GM18502 (cell line): ENCODE measurements at regions not wholly inside any gene's neighbourhood (a gene's known extent, or its start where the extent isn't known, plus 50 kb on each side); places are given as distances from the start of the nearest gene placed in this dataset.
A peak's percentile ranks its signal among the peaks of the same experiment; 100 is the strongest.

ENCODE experiments used
- ATAC-seq: cut with Tn5 transposase; IDR thresholded peaks from one replicate; pipeline ENCODE4 v1.9.1; 2021; ENCODE audit warnings: mild to moderate bottlenecking; ENCODE audit not compliant: unreplicated experiment, poor library complexity

GRCh38 chr4:117425636-117426035, 340.3 kb upstream of the TRAM1L1 start:
- no peak for ATAC-seq

- no peak for ATAC-seq
Measured at GRCh38 chr4:117428536-117428935, 343.2 kb upstream of the TRAM1L1 start.

- no peak for ATAC-seq
Measured at GRCh38 chr4:117429061-117429460, 343.7 kb upstream of the TRAM1L1 start.

GRCh38 chr4:117429506-117429905, 344.1 kb upstream of the TRAM1L1 start:
- ATAC-seq: no peak

GRCh38 chr4:117434424-117434823, 349.0 kb upstream of the TRAM1L1 start:
- ATAC-seq: no peak

- ATAC-seq: peak; percentile 70
Measured at GRCh38 chr4:117447925-117448324, 362.5 kb upstream of the TRAM1L1 start.

GRCh38 chr4:117455088-117455487, 369.7 kb upstream of the TRAM1L1 start:
- no peak for ATAC-seq

GRCh38 chr4:117466388-117466787, 381.0 kb upstream of the TRAM1L1 start:
- no peak for ATAC-seq

GRCh38 chr4:117467404-117467803, 382.0 kb upstream of the TRAM1L1 start:
- no peak for ATAC-seq

- no peak for ATAC-seq
Measured at GRCh38 chr4:117474987-117475386, 389.6 kb upstream of the TRAM1L1 start.

- no peak for ATAC-seq
Measured at GRCh38 chr4:117477925-117478324, 392.5 kb upstream of the TRAM1L1 start.

- peak; percentile 53 for ATAC-seq
Measured at GRCh38 chr4:117478702-117479101, 393.3 kb upstream of the TRAM1L1 start.

- ATAC-seq: no peak
Measured at GRCh38 chr4:117479673-117480072, 394.3 kb upstream of the TRAM1L1 start.

- no peak for ATAC-seq
Measured at GRCh38 chr4:117481742-117482141, 396.4 kb upstream of the TRAM1L1 start.

GRCh38 chr4:117488692-117489091, 403.3 kb upstream of the TRAM1L1 start:
- no peak for ATAC-seq

GRCh38 chr4:117489107-117489506, 403.7 kb upstream of the TRAM1L1 start:
- ATAC-seq: no peak

- ATAC-seq: no peak
Measured at GRCh38 chr4:117491516-117491915, 406.1 kb upstream of the TRAM1L1 start.

GRCh38 chr4:117495802-117496201, 410.4 kb upstream of the TRAM1L1 start:
- no peak for ATAC-seq

- no peak for ATAC-seq
Measured at GRCh38 chr4:117512414-117512813, 427.0 kb upstream of the TRAM1L1 start.

GRCh38 chr4:117514391-117515175, 429.2 kb upstream of the TRAM1L1 start:
- ATAC-seq: no peak

- no peak for ATAC-seq
Measured at GRCh38 chr4:117515921-117516320, 430.5 kb upstream of the TRAM1L1 start.

GRCh38 chr4:117527601-117528000, 442.2 kb upstream of the TRAM1L1 start:
- no peak for ATAC-seq
